A673 (cell line): ENCODE measurements at regions not wholly inside any gene's neighbourhood (a gene's known extent, or its start where the extent isn't known, plus 50 kb on each side); places are given as distances from the start of the nearest gene placed in this dataset.

ENCODE experiments used
- BruUV-seq: library from RNA; stranded (reverse); fragments of 400-500 nt; replicated peaks from 2 replicates; lab custom pipeline; 2021; lab: Mats Ljungman, UMichigan
- CTCF ChIA-PET: fragments of 300-600 bp; sonication (Branson Sonifier 250); formaldehyde crosslinking; loops from one replicate; lab custom pipeline; 2022; ENCODE audit warnings: antibody characterized with exemption; lab: Charles Lee
- POLR2A ChIA-PET: fragments of 300-600 bp; sonication (Branson Sonifier 250); formaldehyde crosslinking; loops from one replicate; lab custom pipeline; 2022; ENCODE audit warnings: antibody characterized with exemption; ENCODE audit not compliant: low non-redundant PET; lab: Charles Lee
- DNase-seq: peaks from one replicate; pipeline ENCODE4 v3.0.0-alpha.2; 2015; ENCODE audit warnings: low spot score
- H3K27ac ChIP-seq: fragments of 200-600 bp; sonication (generic); 2 replicates; pipeline ENCODE4 v1.5.1; 2016; ENCODE audit warnings: mixed run types, low read depth, mild to moderate bottlenecking, mixed read lengths, antibody characterized with exemption, low read length; ENCODE audit not compliant: poor library complexity, severe bottlenecking
- H3K27me3 ChIP-seq: fragments of 200-600 bp; sonication (generic); replicated peaks from 2 replicates; pipeline ENCODE4 v1.6.1; 2017; ENCODE audit warnings: mixed run types, low read depth, mild to moderate bottlenecking, mixed read lengths, antibody characterized with exemption, low read length; ENCODE audit not compliant: insufficient read depth, poor library complexity
- H3K36me3 ChIP-seq: fragments of 200-600 bp; sonication (generic); 2 replicates; pipeline ENCODE4 v1.6.1; 2016; ENCODE audit warnings: mixed run types, mild to moderate bottlenecking, mixed read lengths, antibody characterized with exemption, low read length; ENCODE audit not compliant: insufficient read depth, poor library complexity, severe bottlenecking
- H3K4me1 ChIP-seq: fragments of 200-600 bp; sonication (generic); 2 replicates; pipeline ENCODE4 v1.6.1; 2017; ENCODE audit warnings: mixed run types, mild to moderate bottlenecking, mixed read lengths, antibody characterized with exemption, low read length; ENCODE audit not compliant: insufficient read depth, poor library complexity, severe bottlenecking
- H3K4me3 ChIP-seq: fragments of 200-600 bp; sonication (generic); 2 replicates; pipeline ENCODE4 v1.5.1; 2016; ENCODE audit warnings: low read depth, mixed run types, mild to moderate bottlenecking, mixed read lengths, low read length; ENCODE audit not compliant: poor library complexity, severe bottlenecking
- H3K9me3 ChIP-seq: fragments of 200-600 bp; sonication (generic); 2 replicates; pipeline ENCODE4 v1.6.1; 2016; ENCODE audit warnings: mixed run types, low read depth, mild to moderate bottlenecking, mixed read lengths, antibody characterized with exemption, low read length; ENCODE audit not compliant: poor library complexity, severe bottlenecking
- EZH2 ChIP-seq: fragments of 200-600 bp; sonication (generic); IDR thresholded peaks from 2 replicates; pipeline ENCODE4 v1.6.1; 2017; ENCODE audit warnings: borderline replicate concordance, low read depth, mild to moderate bottlenecking, mixed read lengths, antibody characterized with exemption, low read length; ENCODE audit not compliant: poor library complexity, severe bottlenecking
- intact Hi-C: fragments of 100-400 bp; cut with micrococcal nuclease; formaldehyde crosslinking; loops from one replicate; pipeline ENCODE4 v1.10.0; 2022; ENCODE audit not compliant: unreplicated experiment
- TF ChIP-seq, protein P1 (sequence below): fragments of 300-800, 200-600 bp; sonication (generic); conservative IDR thresholded peaks from 2 replicates; pipeline ENCODE4 v1.5.1; 2017; ENCODE audit warnings: low read depth, mild to moderate bottlenecking, antibody characterized with exemption, low read length, moderate library complexity, mixed read lengths

GRCh38 chr16:52227851-52228250 lies 319.1 kb downstream of the TOX3 start:
- no peak for TF ChIP-seq EZH2
- TF ChIP-seq, protein P1, sequence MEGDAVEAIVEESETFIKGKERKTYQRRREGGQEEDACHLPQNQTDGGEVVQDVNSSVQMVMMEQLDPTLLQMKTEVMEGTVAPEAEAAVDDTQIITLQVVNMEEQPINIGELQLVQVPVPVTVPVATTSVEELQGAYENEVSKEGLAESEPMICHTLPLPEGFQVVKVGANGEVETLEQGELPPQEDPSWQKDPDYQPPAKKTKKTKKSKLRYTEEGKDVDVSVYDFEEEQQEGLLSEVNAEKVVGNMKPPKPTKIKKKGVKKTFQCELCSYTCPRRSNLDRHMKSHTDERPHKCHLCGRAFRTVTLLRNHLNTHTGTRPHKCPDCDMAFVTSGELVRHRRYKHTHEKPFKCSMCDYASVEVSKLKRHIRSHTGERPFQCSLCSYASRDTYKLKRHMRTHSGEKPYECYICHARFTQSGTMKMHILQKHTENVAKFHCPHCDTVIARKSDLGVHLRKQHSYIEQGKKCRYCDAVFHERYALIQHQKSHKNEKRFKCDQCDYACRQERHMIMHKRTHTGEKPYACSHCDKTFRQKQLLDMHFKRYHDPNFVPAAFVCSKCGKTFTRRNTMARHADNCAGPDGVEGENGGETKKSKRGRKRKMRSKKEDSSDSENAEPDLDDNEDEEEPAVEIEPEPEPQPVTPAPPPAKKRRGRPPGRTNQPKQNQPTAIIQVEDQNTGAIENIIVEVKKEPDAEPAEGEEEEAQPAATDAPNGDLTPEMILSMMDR: no peak
- H3K4me1 ChIP-seq: no peaks in the 10 kb centered on the region
- H3K4me3 ChIP-seq: no peak overlapping the region
- ChIA-PET CTCF (no interaction called here), POLR2A (no interaction called here)
- no peak overlapping the region for H3K27ac ChIP-seq
- H3K36me3 ChIP-seq: no peaks in the 10 kb centered on the region
- BruUV-seq: no TSS peak
- no peaks in the 10 kb centered on the region for H3K9me3 ChIP-seq
- DNase-seq: no peak
- intact Hi-C loops: no loop called here
- no peaks in the 10 kb centered on the region for H3K27me3 ChIP-seq

GRCh38 chr16:52212841-52213240 lies 334.1 kb downstream of the TOX3 start:
- POLR2A ChIA-PET: no interaction called here
- intact Hi-C loops: no loop called here
- Histone ChIP-seq H3K4me1 (no peaks in the 10 kb centered on the region), H3K4me3 (no peak overlapping the region), H3K27me3 (no peaks in the 10 kb centered on the region), H3K36me3 (no peaks in the 10 kb centered on the region), H3K9me3 (no peaks in the 10 kb centered on the region), H3K27ac (no peak overlapping the region)
- CTCF ChIA-PET: no interaction called here
- TF ChIP-seq, protein P1: no peak
- no peak for TF ChIP-seq EZH2
- BruUV-seq: no TSS peak
- no peak for DNase-seq

DNA sequence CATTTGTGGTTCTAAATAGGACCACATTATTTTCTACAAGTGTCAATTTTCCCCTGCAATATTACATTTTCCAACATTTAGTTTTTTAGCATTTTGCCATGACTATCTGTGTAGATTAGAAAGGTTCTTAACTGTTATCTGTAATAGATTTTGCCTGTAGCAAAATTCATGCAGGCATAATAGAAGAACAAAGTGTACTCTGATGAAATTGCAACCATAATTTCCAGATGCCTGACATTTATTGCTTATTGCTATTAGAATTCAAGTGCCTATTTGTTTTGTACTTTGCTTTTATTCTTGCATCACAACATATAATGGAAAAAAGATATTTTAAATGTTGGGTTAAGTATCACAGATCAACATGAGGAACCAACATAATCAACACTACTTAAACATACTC lies 337.7 kb downstream of the TOX3 start:
- Histone ChIP-seq H3K27ac (no peak overlapping the region), H3K4me3 (no peak overlapping the region), H3K27me3 (no peaks in the 10 kb centered on the region), H3K36me3 (no peaks in the 10 kb centered on the region), H3K9me3 (no peaks in the 10 kb centered on the region), H3K4me1 (no peaks in the 10 kb centered on the region)
- intact Hi-C loops: no loop called here
- no peak for DNase-seq
- TF ChIP-seq, protein P1: no peak
- TF ChIP-seq EZH2: no peak
- no TSS peak for BruUV-seq
- ChIA-PET POLR2A (no interaction called here), CTCF (no interaction called here)

- TF ChIP-seq, protein P1: no peak
- no peak for TF ChIP-seq EZH2
- intact Hi-C loops: no loop called here
- H3K9me3 ChIP-seq: no peaks in the 10 kb centered on the region
- DNase-seq: no peak
- H3K4me3 ChIP-seq: no peak overlapping the region
- H3K4me1 ChIP-seq: no peaks in the 10 kb centered on the region
- BruUV-seq: no TSS peak
- H3K27ac ChIP-seq: no peak overlapping the region
- POLR2A ChIA-PET: no interaction called here
- peaks cover 8% of the 10 kb centered on the region for H3K27me3 ChIP-seq
- no peaks in the 10 kb centered on the region for H3K36me3 ChIP-seq
- CTCF ChIA-PET: no interaction called here
These were observed 343.8 kb downstream of the TOX3 start for GRCh38 chr16:52203096-52203495.
